GM19351 (cell line): ENCODE measurements at regions not wholly inside any gene's neighbourhood (a gene's known extent, or its start where the extent isn't known, plus 50 kb on each side); places are given as distances from the start of the nearest gene placed in this dataset.

Experiments used
- ATAC-seq: cut with Tn5 transposase; IDR thresholded peaks from one replicate; pipeline ENCODE4 v1.9.1; 2021; ENCODE audit warnings: mild to moderate bottlenecking, moderate library complexity; ENCODE audit not compliant: unreplicated experiment

GRCh38 chr7:47691988-47692387 is 110.1 kb upstream of the TNS3 start:
- ATAC-seq: no peak

- ATAC-seq: no peak
Observed at GRCh38 chr7:47690902-47691558, 109.1 kb upstream of the TNS3 start.

GRCh38 chr7:47689558-47689957 is 107.6 kb upstream of the TNS3 start:
- ATAC-seq: no peak

- no peak for ATAC-seq
Observed at GRCh38 chr7:47688311-47689100, 106.6 kb upstream of the TNS3 start.

- no peak for ATAC-seq
Observed at GRCh38 chr7:47685712-47686376, 103.9 kb upstream of the TNS3 start.

- no peak for ATAC-seq
Observed at GRCh38 chr7:47685151-47685550, 103.2 kb upstream of the TNS3 start.

- ATAC-seq: no peak
Observed at GRCh38 chr7:47684728-47685127, 102.8 kb upstream of the TNS3 start.

- no peak for ATAC-seq
Observed at GRCh38 chr7:47683485-47683898, 101.6 kb upstream of the TNS3 start.

DNA sequence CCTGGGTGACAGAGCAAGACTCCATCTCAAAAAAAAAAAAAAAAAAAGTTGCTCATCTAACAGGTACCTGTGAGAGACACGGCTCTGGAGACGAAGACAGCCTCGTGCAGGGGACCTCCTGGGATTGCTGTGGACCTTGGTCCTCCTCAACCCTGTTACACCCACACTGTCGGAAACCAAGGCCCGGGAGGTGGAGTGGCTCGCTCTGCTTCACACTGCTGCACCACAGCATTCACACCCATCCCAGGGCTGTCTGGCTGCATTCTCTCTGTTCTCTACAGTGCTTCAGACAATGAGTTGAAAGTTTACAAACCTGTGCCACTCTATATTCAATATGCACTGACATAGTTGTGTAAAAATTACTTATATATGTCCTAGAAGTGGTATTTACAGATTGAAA is 101.0 kb upstream of the TNS3 start:
- ATAC-seq: no peak

DNA sequence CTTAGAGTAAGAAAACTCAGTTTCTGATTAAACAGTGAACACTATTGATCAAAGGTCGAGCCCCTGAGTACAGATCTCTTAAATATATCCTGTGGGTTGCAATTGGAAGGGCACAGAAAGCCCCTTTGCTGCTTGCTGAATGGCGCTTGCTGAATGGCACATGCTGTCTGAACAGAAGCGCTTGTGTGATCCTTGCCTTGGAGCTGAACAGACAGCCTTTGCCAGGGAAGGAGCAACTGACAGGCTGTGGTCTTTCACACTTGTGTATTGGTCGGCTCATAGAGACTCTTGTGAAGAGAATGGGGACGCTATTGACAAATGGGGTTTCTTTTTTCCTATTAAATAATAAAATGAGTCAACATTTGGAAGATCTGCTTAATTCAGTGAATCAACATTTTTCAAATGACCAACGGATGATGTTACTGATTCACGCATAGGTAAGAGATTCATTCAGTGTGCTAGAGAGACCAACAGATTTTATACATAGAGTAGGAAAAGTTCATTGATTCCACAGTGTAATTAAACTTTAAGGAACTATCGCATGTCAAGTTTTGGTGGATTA is 99.4 kb upstream of the TNS3 start:
- ATAC-seq: no peak

GRCh38 chr7:47678641-47679380 is 96.9 kb upstream of the TNS3 start:
- no peak for ATAC-seq

GRCh38 chr7:47677664-47678063 is 95.8 kb upstream of the TNS3 start:
- ATAC-seq: no peak

- no peak for ATAC-seq
Observed at GRCh38 chr7:47677093-47677492, 95.2 kb upstream of the TNS3 start.

GRCh38 chr7:47672977-47673381 is 91.1 kb upstream of the TNS3 start:
- ATAC-seq: no peak

GRCh38 chr7:47672271-47672791 is 90.4 kb upstream of the TNS3 start:
- ATAC-seq: no peak

DNA sequence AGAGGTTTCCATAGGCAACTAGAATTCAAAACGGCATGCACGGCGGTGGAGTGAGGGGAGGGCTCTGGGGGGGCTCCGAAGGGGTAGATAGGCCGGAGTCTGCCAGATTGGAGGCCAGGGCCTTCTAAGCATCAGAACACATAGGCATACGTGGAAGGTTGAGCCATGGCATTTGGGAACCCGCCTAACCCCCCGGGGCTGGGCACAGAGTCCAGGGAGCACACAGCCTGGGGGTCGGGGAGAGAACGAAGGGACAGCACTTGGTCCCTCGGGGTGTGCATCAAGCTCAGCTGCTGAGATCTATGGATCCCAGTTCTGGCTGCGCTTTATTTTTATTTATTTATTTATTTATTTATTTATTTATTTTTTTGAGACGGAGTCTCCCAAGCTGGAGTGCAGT is 89.4 kb upstream of the TNS3 start:
- ATAC-seq: no peak

GRCh38 chr7:47670729-47671128 is 88.8 kb upstream of the TNS3 start:
- ATAC-seq: peak; percentile 66

DNA sequence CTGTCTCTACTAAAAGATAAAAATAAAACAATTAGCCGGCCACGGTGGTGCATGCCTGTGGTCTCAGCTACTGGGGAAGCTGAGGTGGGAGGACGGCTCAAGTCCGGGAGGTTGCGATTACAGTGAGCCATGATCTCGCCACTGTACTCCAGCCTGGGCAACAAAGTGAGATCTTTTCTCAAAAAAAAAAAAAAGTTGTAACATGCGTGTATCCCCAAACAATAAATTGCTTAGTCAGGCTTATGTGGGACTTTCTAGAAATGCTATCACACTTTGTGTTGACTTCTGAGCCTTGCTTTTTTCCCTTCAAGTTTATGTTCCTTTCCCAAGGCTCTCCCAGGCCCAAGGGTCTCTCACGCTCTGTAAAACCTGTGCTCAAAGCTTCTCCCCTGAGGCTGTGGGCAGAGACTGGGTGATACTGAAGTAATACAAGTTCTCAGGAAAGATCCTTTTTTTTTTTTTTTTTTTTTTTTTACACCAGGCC is 88.0 kb upstream of the TNS3 start:
- ATAC-seq: no peak

DNA sequence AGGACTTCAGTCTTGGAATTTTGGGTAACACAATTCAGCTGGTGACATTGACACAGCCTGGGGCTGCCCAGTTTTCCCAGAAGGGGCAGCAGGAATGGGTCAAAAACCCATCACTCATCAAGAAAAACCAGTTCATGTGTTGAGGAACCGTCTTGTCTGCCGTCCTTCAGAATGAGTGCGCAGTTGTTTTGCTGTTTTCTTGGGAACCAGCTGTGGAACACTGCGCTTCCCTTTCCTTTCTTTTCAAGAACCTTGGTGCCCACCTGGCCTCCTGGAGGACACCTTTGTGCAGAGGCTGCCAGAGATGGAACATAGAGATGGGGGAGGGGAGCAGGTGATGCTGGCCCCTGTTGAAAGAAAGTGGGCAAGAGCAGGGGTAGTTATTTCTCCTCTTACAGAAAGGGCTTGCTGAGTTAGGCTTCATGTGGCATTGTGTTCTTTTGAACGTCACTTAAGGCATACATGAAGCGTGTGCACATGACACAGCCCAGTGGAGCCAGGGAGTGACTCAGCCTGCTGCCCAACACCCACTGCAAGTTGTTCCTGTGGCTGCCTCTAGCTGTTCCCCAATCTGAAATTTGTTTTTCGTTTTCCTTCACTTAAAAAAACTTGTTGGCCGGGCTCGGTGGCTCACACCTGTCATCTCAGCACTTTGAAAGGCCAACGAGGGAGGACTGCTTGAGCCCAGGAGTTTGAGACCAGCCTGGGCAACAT is 87.4 kb upstream of the TNS3 start:
- peak; percentile 88 for ATAC-seq
